Sigmoid colon (tissue), 4 donors: ENCODE measurements at regions not wholly inside any gene's neighbourhood (a gene's known extent, or its start where the extent isn't known, plus 50 kb on each side); places are given as distances from the start of the nearest gene placed in this dataset.

ENCODE experiments used
- CTCF ChIP-seq, 4 experiments: fragments of 450-650 bp in 3 of 4; fragments of 200-600 bp in 1 of 4; IDR thresholded peaks; one replicate each; pipeline ENCODE4 v1.5.1; 2016 to 2019; ENCODE audit warnings: antibody characterized with exemption in 4 of 4, mild to moderate bottlenecking in 3 of 4, moderate library complexity in 2 of 4
- EP300 ChIP-seq, 4 donors: sonication (generic); formaldehyde crosslinking; IDR thresholded peaks; one replicate each; pipeline ENCODE4 v1.6.1; 2017; ENCODE audit warnings: antibody characterized with exemption in 4 of 4
- POLR2A ChIP-seq, 2 donors: fragments of 450-650 bp; IDR thresholded peaks; one replicate each; pipeline ENCODE4 v1.6.1; 2016; ENCODE audit warnings: antibody characterized with exemption in 2 of 2, mild to moderate bottlenecking in 2 of 2, moderate library complexity in 2 of 2
- POLR2AphosphoS5 ChIP-seq, 4 donors: sonication (generic); formaldehyde crosslinking; IDR thresholded peaks; one replicate each; pipeline ENCODE4 v1.6.1; 2017; ENCODE audit warnings: antibody characterized with exemption in 4 of 4

- TF ChIP-seq POLR2A (IDR thresholded peaks at IDR 0.05), result no peak
- TF ChIP-seq POLR2AphosphoS5 (IDR thresholded peaks at IDR 0.05), result no peak
- TF ChIP-seq CTCF (IDR thresholded peaks at IDR 0.05), result no peak
- TF ChIP-seq EP300 (IDR thresholded peaks at IDR 0.05), result no peak
Measured at GRCh38 chr6:144365271-144365670, 80.1 kb downstream of the UTRN start.
